22Rv1 (cell line): ENCODE measurements at regions not wholly inside any gene's neighbourhood (a gene's known extent, or its start where the extent isn't known, plus 50 kb on each side); places are given as distances from the start of the nearest gene placed in this dataset.

Experiments
- ZFX ChIP-seq: fragments of 450-650 bp; IDR thresholded peaks from 2 replicates; pipeline ENCODE4 v1.6.1; 2017; ENCODE audit warnings: antibody characterized with exemption, borderline replicate concordance
- TF ChIP-seq, protein P1 (sequence below): fragments of 450-650 bp; IDR thresholded peaks from 2 replicates; pipeline ENCODE4 v1.5.1; 2017; ENCODE audit warnings: mild to moderate bottlenecking

DNA sequence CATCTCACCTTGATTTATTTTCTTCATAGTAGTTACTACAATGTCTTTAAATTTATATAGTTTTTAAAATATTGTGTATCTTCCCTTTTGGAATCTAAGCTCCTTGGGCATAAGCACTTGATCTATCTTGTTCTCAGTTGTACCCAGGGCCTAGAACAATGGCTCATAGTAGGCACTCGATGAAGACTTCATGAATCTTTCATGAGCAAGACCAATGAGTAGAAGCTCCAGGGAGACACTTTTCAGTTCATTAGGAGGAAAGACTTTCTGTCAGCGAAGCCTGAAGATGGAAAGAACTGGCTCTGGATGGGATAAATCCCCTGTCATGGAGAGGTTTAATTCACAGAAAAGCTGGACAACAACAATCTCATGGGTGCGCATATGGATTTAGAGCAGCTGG, 140.2 kb upstream of the CRY1 start:
- TF ChIP-seq, protein P1, sequence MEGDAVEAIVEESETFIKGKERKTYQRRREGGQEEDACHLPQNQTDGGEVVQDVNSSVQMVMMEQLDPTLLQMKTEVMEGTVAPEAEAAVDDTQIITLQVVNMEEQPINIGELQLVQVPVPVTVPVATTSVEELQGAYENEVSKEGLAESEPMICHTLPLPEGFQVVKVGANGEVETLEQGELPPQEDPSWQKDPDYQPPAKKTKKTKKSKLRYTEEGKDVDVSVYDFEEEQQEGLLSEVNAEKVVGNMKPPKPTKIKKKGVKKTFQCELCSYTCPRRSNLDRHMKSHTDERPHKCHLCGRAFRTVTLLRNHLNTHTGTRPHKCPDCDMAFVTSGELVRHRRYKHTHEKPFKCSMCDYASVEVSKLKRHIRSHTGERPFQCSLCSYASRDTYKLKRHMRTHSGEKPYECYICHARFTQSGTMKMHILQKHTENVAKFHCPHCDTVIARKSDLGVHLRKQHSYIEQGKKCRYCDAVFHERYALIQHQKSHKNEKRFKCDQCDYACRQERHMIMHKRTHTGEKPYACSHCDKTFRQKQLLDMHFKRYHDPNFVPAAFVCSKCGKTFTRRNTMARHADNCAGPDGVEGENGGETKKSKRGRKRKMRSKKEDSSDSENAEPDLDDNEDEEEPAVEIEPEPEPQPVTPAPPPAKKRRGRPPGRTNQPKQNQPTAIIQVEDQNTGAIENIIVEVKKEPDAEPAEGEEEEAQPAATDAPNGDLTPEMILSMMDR = no peak
- TF ChIP-seq ZFX = no peak
